Neural crest cell (in vitro differentiated cells): ENCODE measurements at regions not wholly inside any gene's neighbourhood (a gene's known extent, or its start where the extent isn't known, plus 50 kb on each side); places are given as distances from the start of the nearest gene placed in this dataset.

Experiments
- DNase-seq: peaks from one replicate; pipeline ENCODE4 v3.0.0; 2021; ENCODE audit warnings: low read depth, mixed read lengths, low spot score
- H3K27ac Mint-ChIP-seq: one replicate; pipeline ENCODE4 v1.8.0; 2021; ENCODE audit warnings: mild to moderate bottlenecking, mixed read lengths; ENCODE audit not compliant: unreplicated experiment
- H3K27me3 Mint-ChIP-seq: 2 replicates; pipeline ENCODE4 v1.8.0; 2021; ENCODE audit warnings: low read depth, mild to moderate bottlenecking, mixed read lengths
- H3K36me3 Mint-ChIP-seq: 2 replicates; pipeline ENCODE4 v1.8.0; 2021; ENCODE audit warnings: low read depth, mild to moderate bottlenecking, mixed read lengths
- H3K4me1 Mint-ChIP-seq: 2 replicates; pipeline ENCODE4 v1.8.0; 2021; ENCODE audit warnings: mixed read lengths
- H3K4me3 Mint-ChIP-seq: one replicate; pipeline ENCODE4 v1.8.0; 2021; ENCODE audit warnings: mild to moderate bottlenecking, mixed read lengths
- H3K9me3 Mint-ChIP-seq: 2 replicates; pipeline ENCODE4 v1.8.0; 2021; ENCODE audit warnings: mixed read lengths
- CTCF ChIP-seq: fragments of 200-600 bp; sonication (generic); conservative IDR thresholded peaks from 2 replicates; pipeline ENCODE4 v1.5.0; 2021; ENCODE audit warnings: antibody characterized with exemption, mild to moderate bottlenecking

GRCh38 chr5:113682497-113683136 is 169.1 kb downstream of the YTHDC2 start:
- H3K9me3 Mint-ChIP-seq, result no peaks in the 10 kb centered on the region
- H3K36me3 Mint-ChIP-seq, result no peaks in the 10 kb centered on the region
- no peak overlapping the region for H3K27ac Mint-ChIP-seq
- peak; percentile 51 for TF ChIP-seq CTCF
- no peak overlapping the region for H3K4me3 Mint-ChIP-seq
- DNase-seq, result no peak
- H3K4me1 Mint-ChIP-seq, result peaks cover 17% of the 10 kb centered on the region
- no peaks in the 10 kb centered on the region for H3K27me3 Mint-ChIP-seq

DNA sequence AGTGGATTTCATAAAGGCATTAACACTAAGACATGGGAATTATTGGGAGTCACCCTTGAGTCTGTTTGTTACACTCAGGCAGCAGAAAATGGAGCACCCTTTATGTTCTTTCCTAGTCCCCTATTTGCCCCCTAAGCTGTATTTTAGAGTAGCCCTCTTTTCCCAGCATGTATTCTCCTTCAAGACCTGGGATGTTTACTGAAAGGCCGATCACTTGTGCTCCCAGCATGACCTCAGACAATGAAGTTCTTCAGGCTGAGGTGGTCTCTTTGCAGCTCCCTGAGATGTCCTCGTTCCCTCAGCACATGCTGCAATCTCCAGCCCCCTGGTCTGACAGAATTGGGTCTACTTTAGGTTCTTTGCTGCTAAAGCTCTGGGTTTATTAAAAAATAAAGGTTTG is 169.7 kb downstream of the YTHDC2 start:
- DNase-seq, result no peak
- Mint-ChIP-seq H3K4me3 (no peak overlapping the region), H3K27me3 (no peaks in the 10 kb centered on the region), H3K4me1 (peaks cover 17% of the 10 kb centered on the region), H3K9me3 (no peaks in the 10 kb centered on the region), H3K27ac (no peak overlapping the region), H3K36me3 (no peaks in the 10 kb centered on the region)
- TF ChIP-seq CTCF, result no peak

- H3K4me3 Mint-ChIP-seq, result no peak overlapping the region
- H3K9me3 Mint-ChIP-seq, result no peaks in the 10 kb centered on the region
- H3K27me3 Mint-ChIP-seq, result peaks cover 2% of the 10 kb centered on the region
- H3K36me3 Mint-ChIP-seq, result no peaks in the 10 kb centered on the region
- DNase-seq, result no peak
- H3K4me1 Mint-ChIP-seq, result peaks cover 14% of the 10 kb centered on the region
- TF ChIP-seq CTCF, result no peak
- no peak overlapping the region for H3K27ac Mint-ChIP-seq
Measured at GRCh38 chr5:113686599-113686998, 173.1 kb downstream of the YTHDC2 start.

GRCh38 chr5:113689647-113690046 is 176.2 kb downstream of the YTHDC2 start:
- H3K27ac Mint-ChIP-seq, result no peak overlapping the region
- no peak for TF ChIP-seq CTCF
- H3K36me3 Mint-ChIP-seq, result no peaks in the 10 kb centered on the region
- DNase-seq, result no peak
- no peak overlapping the region for H3K4me3 Mint-ChIP-seq
- peaks cover 19% of the 10 kb centered on the region for H3K27me3 Mint-ChIP-seq
- no peaks in the 10 kb centered on the region for H3K9me3 Mint-ChIP-seq
- peaks cover 29% of the 10 kb centered on the region for H3K4me1 Mint-ChIP-seq

DNA sequence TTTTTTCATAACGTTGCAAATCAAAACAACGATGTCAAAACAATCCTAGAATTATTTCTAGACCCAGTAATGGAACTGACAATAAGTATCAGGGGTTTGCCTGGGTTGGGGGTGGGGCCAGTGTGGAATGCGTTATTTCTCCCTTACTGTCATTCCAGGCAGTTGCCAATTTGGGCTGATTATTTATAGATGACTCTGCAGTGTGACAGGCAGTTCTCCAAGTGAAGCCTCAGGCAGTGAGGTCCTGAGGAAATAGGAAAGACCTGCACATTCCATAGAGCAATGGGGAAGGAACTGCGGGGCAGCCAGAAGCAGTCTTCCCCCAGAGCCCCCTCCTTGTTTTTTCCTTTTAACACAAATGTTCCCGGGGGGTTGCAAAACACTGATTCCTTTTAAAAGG is 179.0 kb downstream of the YTHDC2 start:
- no peak for TF ChIP-seq CTCF
- Mint-ChIP-seq H3K9me3 (no peaks in the 10 kb centered on the region), H3K4me1 (peaks cover 30% of the 10 kb centered on the region), H3K27me3 (peaks cover 22% of the 10 kb centered on the region), H3K27ac (peak overlapping the region; percentile 70), H3K36me3 (no peaks in the 10 kb centered on the region), H3K4me3 (peak overlapping the region; percentile 18)
- no peak for DNase-seq
